ENCODE measurements at regions not wholly inside any gene's neighbourhood (a gene's known extent, or its start where the extent isn't known, plus 50 kb on each side); places are given as distances from the start of the nearest gene placed in this dataset.

DNA sequence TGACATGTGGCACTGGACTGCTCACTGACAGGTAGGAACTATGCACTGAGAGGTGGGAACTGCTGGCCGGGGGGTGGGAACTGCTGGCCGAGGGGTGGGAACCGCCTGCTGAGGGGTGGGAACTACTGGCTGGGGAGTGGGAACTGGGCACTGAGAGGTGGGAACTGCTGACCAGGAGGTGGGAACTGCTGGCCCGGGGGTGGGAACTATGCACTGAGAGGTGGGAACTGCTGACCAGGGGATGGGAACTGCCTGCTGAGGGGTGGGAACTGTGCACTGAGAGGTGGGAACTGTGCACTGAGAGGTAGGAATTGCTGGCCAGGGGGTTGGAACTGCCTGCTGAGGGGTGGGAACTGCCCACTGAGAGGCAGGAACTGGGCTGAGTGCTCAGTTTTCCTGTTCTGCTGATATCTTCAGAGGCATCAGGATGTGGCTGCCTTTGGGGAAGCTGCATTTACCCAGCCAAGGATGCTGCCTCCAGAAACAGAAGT is 90.2 kb downstream of the THBS2 start:
- TF ChIP-seq, protein P1, sequence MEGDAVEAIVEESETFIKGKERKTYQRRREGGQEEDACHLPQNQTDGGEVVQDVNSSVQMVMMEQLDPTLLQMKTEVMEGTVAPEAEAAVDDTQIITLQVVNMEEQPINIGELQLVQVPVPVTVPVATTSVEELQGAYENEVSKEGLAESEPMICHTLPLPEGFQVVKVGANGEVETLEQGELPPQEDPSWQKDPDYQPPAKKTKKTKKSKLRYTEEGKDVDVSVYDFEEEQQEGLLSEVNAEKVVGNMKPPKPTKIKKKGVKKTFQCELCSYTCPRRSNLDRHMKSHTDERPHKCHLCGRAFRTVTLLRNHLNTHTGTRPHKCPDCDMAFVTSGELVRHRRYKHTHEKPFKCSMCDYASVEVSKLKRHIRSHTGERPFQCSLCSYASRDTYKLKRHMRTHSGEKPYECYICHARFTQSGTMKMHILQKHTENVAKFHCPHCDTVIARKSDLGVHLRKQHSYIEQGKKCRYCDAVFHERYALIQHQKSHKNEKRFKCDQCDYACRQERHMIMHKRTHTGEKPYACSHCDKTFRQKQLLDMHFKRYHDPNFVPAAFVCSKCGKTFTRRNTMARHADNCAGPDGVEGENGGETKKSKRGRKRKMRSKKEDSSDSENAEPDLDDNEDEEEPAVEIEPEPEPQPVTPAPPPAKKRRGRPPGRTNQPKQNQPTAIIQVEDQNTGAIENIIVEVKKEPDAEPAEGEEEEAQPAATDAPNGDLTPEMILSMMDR (IDR thresholded peaks at IDR 0.05; ENCODE audit: borderline replicate concordance, extremely low read depth, insufficient read depth): no peak
- Histone ChIP-seq H3K9ac (ENCODE audit: low read length in 3 of 3) (no peak overlapping the region), H3K27ac (ENCODE audit: low read depth in 2 of 2, low read length in 2 of 2) (no peak overlapping the region), H3K4me3 (ENCODE audit: low read length in 3 of 3) (no peak overlapping the region), H3K4me1 (ENCODE audit: control insufficient read depth in 2 of 3, insufficient read depth in 2 of 3, low read depth in 1 of 3, low read length in 3 of 3) (no peaks in the 10 kb centered on the region), H3K9me3 (ENCODE audit: control insufficient read depth in 2 of 3, insufficient read depth in 1 of 3, low read length in 3 of 3) (no peaks in the 10 kb centered on the region), H3K27me3 (ENCODE audit: control insufficient read depth, insufficient read depth, low read length) (no peaks in the 10 kb centered on the region), H3K36me3 (ENCODE audit: control insufficient read depth in 2 of 3, insufficient read depth in 3 of 3, low read length in 3 of 3) (no peaks in the 10 kb centered on the region)
- intact Hi-C loops (cut with DNase I): no loop called here
- no peak for FAIRE-seq
- peak in 2 of 5 donors; percentile 7 to 64 for DNase-seq

DNA sequence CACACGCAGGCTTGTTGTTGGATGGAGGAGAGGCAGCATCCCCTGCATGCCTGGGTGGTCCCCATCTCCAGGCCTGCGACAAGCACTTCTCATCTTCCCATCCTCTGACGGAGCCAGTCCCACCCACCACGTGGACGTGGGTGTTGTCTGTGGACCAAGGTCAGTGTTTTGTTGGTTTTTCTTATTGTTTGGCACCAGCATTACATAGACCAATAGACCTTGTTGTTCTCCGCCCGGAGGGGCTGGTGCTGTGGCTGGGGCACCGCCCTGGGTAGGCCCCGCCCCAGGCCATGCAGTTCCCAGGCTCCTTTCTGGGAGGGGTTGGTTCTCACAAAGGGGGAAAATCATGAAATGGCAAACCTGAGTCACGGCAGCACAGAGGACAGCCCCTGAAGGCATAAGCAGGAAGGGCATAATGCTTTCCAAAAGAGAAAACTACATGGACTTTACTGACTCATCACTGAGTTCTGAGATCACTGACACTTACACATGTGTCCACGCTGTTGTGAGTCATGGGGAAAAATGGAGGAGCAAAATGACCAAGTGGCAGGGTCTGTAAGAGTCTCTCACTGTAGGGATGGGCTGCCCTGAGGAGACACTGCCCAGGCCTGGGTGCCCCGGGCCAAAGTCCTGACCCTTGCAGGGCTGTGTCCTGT is 90.8 kb downstream of the THBS2 start:
- no peaks in the 10 kb centered on the region for H3K4me1 ChIP-seq (ENCODE audit: control insufficient read depth in 2 of 3, insufficient read depth in 2 of 3, low read depth in 1 of 3, low read length in 3 of 3)
- H3K9ac ChIP-seq (ENCODE audit: low read length in 3 of 3): no peak overlapping the region
- TF ChIP-seq, protein P1 (IDR thresholded peaks at IDR 0.05; ENCODE audit: borderline replicate concordance, extremely low read depth, insufficient read depth): no peak
- H3K27ac ChIP-seq (ENCODE audit: low read depth in 2 of 2, low read length in 2 of 2): no peak overlapping the region
- H3K36me3 ChIP-seq (ENCODE audit: control insufficient read depth in 2 of 3, insufficient read depth in 3 of 3, low read length in 3 of 3): no peaks in the 10 kb centered on the region
- no peaks in the 10 kb centered on the region for H3K9me3 ChIP-seq (ENCODE audit: control insufficient read depth in 2 of 3, insufficient read depth in 1 of 3, low read length in 3 of 3)
- H3K4me3 ChIP-seq (ENCODE audit: low read length in 3 of 3): no peak overlapping the region
- DNase-seq (peak in 2 of 5 donors; percentile 4 to 48), FAIRE-seq (no peak)
- no peaks in the 10 kb centered on the region for H3K27me3 ChIP-seq (ENCODE audit: control insufficient read depth, insufficient read depth, low read length)
- intact Hi-C loops (cut with DNase I): no loop called here

DNA sequence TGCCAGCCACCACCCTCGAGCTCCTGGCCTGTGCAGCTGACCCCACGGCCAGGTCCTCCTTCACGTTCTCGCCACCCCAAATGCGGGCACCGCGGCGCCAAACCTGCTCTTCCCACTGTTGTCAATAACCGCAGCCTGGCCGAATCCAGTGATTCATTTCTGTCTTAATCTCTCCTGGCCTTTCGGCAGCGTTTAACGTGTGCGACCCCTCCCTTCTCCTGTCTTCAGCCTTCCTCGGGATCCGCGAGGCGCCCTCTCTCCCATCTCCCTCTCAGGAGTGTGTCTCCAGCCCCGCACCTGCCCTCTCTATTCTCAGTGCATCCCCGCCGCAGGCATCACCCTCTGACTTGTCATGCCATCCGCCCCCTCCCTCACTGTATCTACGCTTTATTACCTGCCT is 91.4 kb downstream of the THBS2 start:
- no peak overlapping the region for H3K4me3 ChIP-seq (ENCODE audit: low read length in 3 of 3)
- no peak overlapping the region for H3K9ac ChIP-seq (ENCODE audit: low read length in 3 of 3)
- H3K36me3 ChIP-seq (ENCODE audit: control insufficient read depth in 2 of 3, insufficient read depth in 3 of 3, low read length in 3 of 3): no peaks in the 10 kb centered on the region
- TF ChIP-seq, protein P1 (IDR thresholded peaks at IDR 0.05; ENCODE audit: borderline replicate concordance, extremely low read depth, insufficient read depth): no peak
- intact Hi-C loops (cut with DNase I): no loop called here
- DNase-seq (peak in 2 of 5 donors; percentile 5 to 45), FAIRE-seq (no peak)
- no peaks in the 10 kb centered on the region for H3K4me1 ChIP-seq (ENCODE audit: control insufficient read depth in 2 of 3, insufficient read depth in 2 of 3, low read depth in 1 of 3, low read length in 3 of 3)
- H3K27ac ChIP-seq (ENCODE audit: low read depth in 2 of 2, low read length in 2 of 2): no peak overlapping the region
- no peaks in the 10 kb centered on the region for H3K27me3 ChIP-seq (ENCODE audit: control insufficient read depth, insufficient read depth, low read length)
- no peaks in the 10 kb centered on the region for H3K9me3 ChIP-seq (ENCODE audit: control insufficient read depth in 2 of 3, insufficient read depth in 1 of 3, low read length in 3 of 3)
